ENCODE measurements at regions not wholly inside any gene's neighbourhood (a gene's known extent, or its start where the extent isn't known, plus 50 kb on each side); places are given as distances from the start of the nearest gene placed in this dataset.

DNA sequence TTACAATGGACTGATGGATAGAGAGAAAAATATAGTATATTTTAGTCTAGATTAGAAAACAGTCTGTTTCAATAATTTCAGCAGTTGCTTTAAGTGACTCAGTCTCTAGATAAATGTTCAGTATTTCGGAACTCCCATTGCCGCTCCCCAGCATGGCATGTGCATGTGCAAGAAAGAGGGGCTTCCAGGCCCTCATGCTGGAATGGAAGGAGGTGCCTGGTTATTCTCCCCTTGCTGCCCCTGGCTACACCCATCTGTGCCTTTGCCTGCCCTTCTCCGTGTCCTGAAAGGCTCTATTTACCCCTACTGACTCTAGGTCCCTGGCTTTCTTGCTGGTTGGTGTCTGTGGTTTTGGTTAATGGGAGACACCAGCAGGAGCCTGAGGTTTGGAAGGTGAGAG is 115.7 kb upstream of the IFNGR1 start:
- no peak overlapping the region for H3K27ac ChIP-seq
- TF ChIP-seq ZFX (IDR thresholded peaks at IDR 0.05; ENCODE audit: borderline replicate concordance) = no peak
- TF ChIP-seq, protein P1, sequence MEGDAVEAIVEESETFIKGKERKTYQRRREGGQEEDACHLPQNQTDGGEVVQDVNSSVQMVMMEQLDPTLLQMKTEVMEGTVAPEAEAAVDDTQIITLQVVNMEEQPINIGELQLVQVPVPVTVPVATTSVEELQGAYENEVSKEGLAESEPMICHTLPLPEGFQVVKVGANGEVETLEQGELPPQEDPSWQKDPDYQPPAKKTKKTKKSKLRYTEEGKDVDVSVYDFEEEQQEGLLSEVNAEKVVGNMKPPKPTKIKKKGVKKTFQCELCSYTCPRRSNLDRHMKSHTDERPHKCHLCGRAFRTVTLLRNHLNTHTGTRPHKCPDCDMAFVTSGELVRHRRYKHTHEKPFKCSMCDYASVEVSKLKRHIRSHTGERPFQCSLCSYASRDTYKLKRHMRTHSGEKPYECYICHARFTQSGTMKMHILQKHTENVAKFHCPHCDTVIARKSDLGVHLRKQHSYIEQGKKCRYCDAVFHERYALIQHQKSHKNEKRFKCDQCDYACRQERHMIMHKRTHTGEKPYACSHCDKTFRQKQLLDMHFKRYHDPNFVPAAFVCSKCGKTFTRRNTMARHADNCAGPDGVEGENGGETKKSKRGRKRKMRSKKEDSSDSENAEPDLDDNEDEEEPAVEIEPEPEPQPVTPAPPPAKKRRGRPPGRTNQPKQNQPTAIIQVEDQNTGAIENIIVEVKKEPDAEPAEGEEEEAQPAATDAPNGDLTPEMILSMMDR (IDR thresholded peaks at IDR 0.05) = no peak

DNA sequence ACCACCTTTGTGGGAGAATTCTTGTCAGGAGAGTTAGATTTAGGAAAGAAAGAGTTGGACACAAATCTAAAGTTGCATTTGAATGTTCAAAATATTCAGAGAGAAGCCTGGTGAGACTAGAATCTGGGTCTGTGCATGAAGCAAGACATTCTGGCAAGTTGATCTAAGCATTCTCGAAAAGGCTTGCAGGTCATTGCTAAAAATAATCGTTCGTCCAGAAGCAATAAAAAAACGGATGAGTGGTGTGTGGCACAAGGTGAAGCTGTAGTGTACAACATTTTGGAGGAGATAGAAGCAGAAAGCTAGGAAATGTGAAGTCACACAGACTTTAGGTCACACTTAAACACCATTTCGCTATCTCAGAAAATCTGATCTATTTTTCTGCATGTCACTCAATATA is 114.9 kb upstream of the IFNGR1 start:
- TF ChIP-seq ZFX (IDR thresholded peaks at IDR 0.05; ENCODE audit: borderline replicate concordance) = no peak
- TF ChIP-seq, protein P1 (IDR thresholded peaks at IDR 0.05) = no peak

DNA sequence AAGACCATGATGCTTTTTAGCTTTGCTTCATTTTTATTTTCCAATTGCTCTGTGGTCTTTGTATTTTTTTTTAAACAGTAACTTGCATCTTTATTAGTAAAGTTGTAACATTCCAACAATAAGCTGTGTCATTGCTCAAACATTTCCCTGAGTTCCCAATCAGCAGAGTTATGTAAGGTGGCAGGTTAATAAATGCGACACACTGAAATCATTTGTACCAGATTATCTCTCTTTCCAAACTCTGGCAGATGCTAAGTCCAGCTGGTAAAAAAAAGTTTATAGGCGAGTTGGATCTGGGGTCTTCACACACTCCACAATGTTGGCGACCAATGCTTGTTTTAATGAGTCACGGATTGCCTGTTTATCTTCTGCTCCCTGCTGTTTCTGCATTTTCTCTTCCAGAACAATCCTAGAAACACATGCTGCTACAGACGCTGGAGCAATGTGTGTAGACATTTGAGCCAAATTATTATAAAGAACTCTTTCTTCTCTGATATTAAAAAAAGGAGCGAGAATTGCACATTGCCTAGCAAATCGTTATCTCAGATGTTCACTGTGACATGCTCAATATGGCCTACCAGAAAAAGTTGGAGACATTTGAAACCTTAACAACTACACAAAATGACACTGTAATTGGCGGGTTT is 113.6 kb upstream of the IFNGR1 start:
- H3K27ac ChIP-seq = no peak overlapping the region
- no peak for TF ChIP-seq ZFX (IDR thresholded peaks at IDR 0.05; ENCODE audit: borderline replicate concordance)

More for the DNA sequence above, 114.9 kb upstream of the IFNGR1 start:
- no peak overlapping the region for H3K27ac ChIP-seq

DNA sequence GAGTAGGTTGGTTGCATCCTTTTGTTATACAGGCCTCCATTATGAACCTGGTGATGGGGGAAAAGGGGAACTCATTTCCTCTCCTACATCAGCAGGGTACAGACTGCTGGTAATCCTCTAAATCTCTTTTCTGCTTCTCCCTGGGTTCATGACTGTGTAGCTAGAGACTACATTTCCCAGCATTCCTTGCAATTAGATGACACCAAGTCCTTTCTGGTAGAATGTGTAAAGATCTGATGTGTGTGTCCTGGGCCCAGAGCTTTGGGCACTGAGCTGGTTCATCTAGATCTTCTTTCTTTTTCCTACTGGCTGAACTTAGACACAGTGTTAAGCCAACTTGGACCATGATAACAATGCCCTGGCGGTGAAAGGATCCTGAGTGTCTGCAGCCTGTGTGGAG is 104.7 kb upstream of the IFNGR1 start:
- no peak overlapping the region for H3K27ac ChIP-seq
- TF ChIP-seq, protein P1 (IDR thresholded peaks at IDR 0.05) = no peak
- no peak for TF ChIP-seq ZFX (IDR thresholded peaks at IDR 0.05; ENCODE audit: borderline replicate concordance)

DNA sequence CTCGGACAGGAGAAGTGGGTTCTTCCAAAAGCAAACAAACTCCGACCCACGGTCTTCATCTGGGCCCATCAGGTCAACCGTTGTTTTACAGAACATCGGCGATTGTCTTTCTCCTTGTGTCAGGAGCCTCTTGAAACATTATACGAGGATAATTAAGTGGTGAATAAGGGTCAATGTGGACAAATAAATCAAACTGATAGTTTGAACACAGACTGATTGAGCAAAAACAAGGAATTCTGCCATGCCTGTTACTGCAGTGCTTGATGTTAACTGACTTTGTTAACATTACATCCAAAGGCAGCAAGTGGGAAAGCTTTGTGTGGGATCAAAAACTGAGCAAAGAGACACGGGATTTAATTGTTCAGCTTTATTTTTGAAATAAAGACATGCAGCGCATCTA is 101.1 kb upstream of the IFNGR1 start:
- H3K27ac ChIP-seq = no peak overlapping the region
- TF ChIP-seq, protein P1 (IDR thresholded peaks at IDR 0.05) = no peak
- no peak for TF ChIP-seq ZFX (IDR thresholded peaks at IDR 0.05; ENCODE audit: borderline replicate concordance)

DNA sequence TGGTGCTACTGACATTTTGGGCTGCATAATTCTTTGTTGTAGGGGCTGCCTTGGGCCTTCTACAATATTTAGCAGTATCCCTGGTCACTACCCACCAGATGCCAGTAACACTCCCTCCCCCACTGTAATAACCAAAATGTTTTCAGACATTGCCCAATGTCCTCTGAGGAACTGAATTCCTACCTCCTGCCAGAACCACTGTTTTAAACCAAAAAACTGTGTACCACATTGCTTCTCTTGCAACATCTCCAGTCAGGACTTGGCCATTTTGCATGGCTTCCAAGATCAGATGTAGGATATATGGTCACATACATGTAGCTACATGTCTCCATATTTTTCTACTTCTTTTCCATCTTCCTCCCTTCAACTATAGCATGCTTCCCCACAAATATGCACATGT is 97.4 kb upstream of the IFNGR1 start:
- no peak overlapping the region for H3K27ac ChIP-seq
- TF ChIP-seq, protein P1 (IDR thresholded peaks at IDR 0.05) = no peak
- no peak for TF ChIP-seq ZFX (IDR thresholded peaks at IDR 0.05; ENCODE audit: borderline replicate concordance)

DNA sequence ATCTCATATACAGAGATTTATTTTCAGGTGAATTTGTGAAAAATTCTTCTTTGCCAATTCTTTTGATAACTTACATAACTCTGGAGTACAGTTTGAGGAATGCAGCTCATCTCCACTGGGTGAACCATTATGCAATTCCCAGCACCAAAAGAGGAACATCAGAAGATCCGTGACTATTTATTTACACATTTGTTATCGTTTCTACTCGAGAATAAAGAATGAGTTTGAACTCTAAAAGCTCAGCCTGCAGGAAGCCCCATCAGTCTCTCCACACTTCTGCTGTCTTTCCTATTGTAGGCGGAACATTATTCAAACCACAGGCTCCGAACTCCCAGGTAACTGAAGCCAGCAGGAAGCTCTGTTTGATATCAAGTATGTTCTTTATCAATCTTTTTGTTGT is 95.9 kb upstream of the IFNGR1 start:
- no peak overlapping the region for H3K27ac ChIP-seq
- no peak for TF ChIP-seq ZFX (IDR thresholded peaks at IDR 0.05; ENCODE audit: borderline replicate concordance)
- TF ChIP-seq, protein P1 (IDR thresholded peaks at IDR 0.05) = no peak
